Fibroblast of pulmonary artery (primary cell): ENCODE measurements at regions not wholly inside any gene's neighbourhood (a gene's known extent, or its start where the extent isn't known, plus 50 kb on each side); places are given as distances from the start of the nearest gene placed in this dataset.

Experiments used
- DNase-seq: peaks from one replicate; pipeline ENCODE4 v3.0.0-alpha.2; 2010; ENCODE audit warnings: low read depth
- H3K4me3 ChIP-seq: replicated peaks from 2 replicates; pipeline ENCODE4 v1.5.1; 2011; ENCODE audit warnings: low read depth, mild to moderate bottlenecking, control low read depth, low read length, moderate library complexity
- CTCF ChIP-seq: IDR thresholded peaks from 2 replicates; pipeline ENCODE4 v1.5.1; 2011; ENCODE audit warnings: mild to moderate bottlenecking, control low read depth, low read length, inconsistent platforms; ENCODE audit errors: missing control alignments

GRCh38 chr1:101100674-101101073 is 75.1 kb upstream of the DPH5 start:
- H3K4me3 ChIP-seq: no peak overlapping the region
- no peak for TF ChIP-seq CTCF
- no peak for DNase-seq

- no peak for DNase-seq
- H3K4me3 ChIP-seq: no peak overlapping the region
- no peak for TF ChIP-seq CTCF
Measured at GRCh38 chr1:101098907-101099306, 73.3 kb upstream of the DPH5 start.

DNA sequence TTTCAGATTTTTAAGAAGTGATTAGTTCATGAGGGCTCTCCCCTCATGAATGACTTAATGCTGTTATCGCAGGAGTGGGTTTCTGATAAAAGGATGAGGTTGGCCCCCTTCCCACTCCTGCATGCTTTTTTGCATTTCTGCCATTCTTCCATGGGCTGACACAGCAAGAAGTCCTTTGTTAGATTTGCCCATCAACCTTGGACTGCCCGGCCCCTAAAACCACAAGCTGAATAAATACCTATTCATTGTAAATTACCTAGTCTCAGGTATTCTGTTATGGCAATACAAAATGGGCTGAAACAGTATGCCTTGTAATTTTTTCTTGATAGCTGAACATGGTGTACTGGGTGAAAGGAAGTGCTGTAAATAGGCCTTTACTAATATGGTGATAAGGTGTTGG is 72.7 kb upstream of the DPH5 start:
- no peak for DNase-seq
- no peak for TF ChIP-seq CTCF
- H3K4me3 ChIP-seq: no peak overlapping the region

DNA sequence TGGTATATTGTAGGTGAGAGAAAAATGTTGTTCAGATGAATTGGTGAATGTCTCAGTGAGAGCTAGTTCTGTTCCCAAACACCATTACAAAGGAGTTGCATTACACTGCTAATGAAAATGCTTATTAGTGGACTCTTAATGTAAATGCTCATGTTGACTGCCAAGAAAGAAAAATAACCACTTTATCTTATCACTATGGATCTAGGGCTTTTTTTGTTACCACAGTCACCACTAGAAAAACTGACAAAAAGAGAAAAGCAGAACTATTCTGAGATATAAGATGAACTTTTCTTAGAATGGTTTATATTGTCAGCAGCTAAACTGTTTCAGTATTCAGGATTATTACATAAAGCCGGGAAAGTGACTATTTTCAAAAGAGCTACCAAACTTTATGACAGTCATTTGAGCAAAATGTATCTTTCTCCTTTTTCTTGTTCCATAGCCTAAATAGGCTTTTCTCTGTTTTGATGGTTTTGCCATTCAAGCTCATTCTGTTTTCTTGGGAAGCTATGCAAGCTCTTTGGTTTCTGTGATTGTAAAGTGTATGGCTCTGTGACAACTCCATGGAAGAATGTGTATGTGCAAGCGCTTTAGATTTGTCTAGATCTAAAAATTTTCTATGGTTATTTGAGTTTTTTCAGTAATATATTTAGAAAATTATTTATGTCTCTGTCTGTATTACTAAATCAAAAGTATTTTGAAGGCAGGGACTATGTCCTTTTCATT is 64.2 kb upstream of the DPH5 start:
- TF ChIP-seq CTCF: no peak
- no peak overlapping the region for H3K4me3 ChIP-seq

DNA sequence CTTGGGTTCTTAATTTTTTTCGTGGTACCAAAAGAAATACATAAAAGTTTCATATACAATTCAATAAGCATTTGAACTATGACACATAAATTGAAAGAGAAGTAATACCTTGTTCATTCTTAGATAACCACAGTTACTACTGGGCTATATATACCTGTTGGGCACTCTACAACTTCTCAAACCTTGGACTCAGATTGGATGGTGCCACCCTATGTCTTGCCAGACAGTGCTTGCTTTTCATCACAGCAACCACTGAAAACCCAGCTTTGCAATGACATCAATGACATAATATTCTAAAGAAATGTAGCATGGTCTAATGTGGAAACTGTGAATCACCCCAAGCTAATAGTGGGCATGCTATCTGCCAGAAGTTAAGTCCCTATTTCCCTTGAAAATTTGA is 62.8 kb upstream of the DPH5 start:
- TF ChIP-seq CTCF: no peak
- no peak overlapping the region for H3K4me3 ChIP-seq
- no peak for DNase-seq

More for the DNA sequence above, 64.2 kb upstream of the DPH5 start:
- no peak for DNase-seq

DNA sequence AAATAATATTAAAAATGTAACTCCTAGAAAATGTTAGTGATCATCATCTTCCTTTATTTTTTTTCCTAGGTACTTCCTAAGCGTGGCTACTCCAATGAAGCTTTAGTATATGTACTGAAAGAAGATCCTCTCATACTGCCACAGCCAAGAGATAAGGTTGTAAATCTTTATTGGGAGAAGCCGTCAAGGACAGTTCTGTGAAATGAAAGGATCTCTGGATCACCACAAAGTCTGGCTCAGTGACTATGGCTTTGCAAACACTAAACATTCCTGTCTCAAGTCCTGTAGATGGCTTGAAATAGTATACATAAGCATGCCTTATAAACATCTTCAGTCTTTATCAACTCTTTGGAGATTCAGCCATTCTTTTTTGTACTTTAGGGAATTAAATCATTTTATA is 61.2 kb upstream of the DPH5 start:
- TF ChIP-seq CTCF: no peak
- H3K4me3 ChIP-seq: no peak overlapping the region

More for the DNA sequence above, 61.2 kb upstream of the DPH5 start:
- no peak for DNase-seq
